Activated CD4-positive, alpha-beta T cell treated with anti-CD3 and anti-CD28 coated beads, Interleukin-2, Interleukin-6, amounts not matched to agents 100 ng/mL and 50 ng/mL, durations not matched to agents 16 hours and 8 hours (primary cell): ENCODE measurements at regions not wholly inside any gene's neighbourhood (a gene's known extent, or its start where the extent isn't known, plus 50 kb on each side); places are given as distances from the start of the nearest gene placed in this dataset.

ENCODE experiments used
- DNase-seq: peaks from one replicate; pipeline ENCODE4 v3.0.0-alpha.2; 2020

DNA sequence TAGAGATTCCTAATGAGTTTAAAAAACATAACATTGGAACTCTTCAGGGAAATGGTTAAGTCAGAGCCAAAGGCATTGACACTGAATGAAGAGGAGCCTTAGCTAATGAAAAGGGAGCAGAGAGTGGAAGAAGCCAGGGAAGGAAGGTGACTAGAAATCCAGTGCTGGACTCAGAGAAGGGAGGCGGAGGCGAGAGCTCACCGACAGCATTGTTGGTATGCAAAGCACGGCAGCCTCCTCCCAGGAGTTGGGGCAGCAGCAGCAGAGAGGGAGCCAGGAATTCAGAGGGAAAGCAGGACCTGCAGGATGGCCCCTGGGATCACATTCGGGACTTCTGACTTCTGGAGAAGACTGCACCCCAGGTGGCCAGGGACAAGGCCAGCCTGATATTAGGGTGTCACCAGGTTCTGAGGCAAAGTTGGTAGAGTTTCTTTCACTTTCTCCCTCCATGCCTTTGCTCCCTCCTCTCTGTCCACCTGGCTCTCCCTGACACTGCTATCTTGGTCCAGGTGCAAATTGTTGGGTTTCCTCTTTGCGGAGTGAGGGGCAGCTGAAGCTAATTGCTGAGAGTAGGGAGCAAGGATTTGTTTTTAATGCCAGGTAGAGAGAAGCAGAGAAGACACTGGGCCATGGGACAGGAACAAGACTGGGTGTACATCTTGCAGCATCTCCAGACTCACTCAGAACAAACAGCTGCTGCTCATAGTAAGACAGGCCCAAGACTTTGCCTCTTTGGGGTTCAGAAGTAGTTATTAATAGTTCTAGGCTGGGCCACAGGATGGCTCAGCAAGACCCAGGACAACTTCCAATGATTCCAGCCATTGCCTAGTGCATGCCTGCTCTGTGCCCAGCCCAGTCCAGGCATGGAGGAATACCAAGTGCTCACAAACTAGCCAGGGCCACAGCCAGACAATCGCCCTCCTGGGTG lies 157.9 kb downstream of the TLE3 start:
- DNase-seq: no peak

DNA sequence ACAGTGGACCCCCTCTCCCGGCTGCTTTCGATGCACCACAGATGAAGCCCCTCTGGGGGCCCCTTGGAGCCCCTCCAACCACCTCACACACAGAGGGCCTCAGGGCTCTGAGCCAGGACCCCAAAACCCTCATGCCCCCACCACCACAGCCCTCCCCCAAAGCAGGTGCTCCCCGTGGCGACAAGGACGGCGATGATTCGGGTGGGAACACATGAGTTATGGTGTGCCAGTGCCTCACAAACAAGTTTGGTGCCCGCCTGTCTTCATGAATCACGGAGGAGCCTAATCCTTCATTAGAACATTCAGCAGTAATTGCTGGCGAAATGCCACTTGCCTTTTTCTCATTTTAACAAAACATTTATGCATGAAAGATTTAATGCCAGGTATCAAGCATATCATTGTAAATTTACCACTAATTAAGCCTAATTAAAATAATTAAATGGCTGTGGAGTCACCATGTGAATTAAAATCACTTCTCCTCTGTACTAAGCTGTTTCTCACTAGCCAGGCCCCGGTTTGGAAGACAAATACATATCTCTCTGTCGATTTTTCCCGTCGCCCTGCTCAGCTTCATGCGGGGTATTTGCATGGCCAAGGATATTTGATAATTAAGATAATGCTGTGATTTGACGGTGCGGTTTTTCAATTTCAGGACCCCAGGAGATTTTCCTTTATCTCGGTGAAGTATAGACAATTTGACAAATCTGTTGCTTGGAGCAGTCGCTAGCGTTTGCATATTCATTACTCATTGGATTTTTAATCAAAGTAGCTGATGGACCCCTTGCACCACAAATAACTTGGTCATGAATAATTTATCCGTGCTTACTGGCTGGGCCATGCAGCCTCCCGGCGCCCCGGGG lies 157.0 kb downstream of the TLE3 start:
- no peak for DNase-seq

DNA sequence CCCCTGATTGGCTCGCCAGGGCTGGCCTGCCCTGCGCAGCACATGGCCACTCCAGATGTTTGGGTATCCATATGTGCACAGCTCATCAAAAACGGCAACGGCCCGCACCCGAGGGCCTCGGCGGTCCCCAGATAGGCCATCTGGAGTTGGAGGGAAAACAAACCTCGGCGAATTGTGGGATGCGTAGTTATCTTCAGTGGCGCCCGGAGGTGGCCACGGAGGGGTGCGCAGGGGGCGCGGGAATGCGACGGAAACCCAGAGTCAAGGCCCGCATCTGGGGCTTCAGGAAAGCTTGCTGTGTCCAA lies 156.5 kb downstream of the TLE3 start:
- no peak for DNase-seq

DNA sequence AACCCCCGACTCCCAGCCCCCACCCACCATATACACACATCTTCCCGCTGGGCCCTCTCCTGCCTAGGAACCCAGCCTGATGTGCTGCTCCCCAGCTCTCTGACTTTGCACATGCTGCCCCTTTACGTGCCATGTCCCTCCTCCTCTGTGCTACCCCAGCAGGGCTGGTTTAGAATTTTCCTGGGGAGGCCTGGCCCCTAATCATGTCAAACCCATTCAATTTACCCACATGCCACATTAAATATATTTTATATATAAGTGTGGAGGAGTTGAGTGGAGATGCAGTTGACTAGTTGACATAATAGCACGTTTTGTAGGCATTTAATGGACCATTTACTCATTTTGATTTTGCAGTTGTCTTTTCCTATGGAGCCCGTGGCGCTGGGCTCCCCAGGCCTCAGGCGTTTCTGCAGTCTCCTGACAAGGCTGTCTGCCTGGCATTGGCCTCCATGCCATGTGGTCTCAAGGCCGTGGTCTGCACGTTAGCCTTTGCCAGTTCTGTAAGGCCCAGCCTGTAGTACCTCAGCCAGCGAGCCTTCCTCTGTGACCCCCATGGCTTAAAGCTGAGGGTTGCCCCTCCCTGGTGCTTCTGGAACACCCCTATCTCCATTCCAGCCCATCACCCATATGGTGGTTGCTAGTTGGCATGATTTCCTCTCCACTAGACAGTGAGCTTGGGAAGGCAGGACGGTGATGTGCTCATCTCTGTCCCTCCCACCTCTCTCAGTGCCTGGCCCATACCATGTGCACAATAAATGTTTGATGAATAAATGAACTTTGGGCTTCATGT lies 155.8 kb downstream of the TLE3 start:
- DNase-seq: no peak

DNA sequence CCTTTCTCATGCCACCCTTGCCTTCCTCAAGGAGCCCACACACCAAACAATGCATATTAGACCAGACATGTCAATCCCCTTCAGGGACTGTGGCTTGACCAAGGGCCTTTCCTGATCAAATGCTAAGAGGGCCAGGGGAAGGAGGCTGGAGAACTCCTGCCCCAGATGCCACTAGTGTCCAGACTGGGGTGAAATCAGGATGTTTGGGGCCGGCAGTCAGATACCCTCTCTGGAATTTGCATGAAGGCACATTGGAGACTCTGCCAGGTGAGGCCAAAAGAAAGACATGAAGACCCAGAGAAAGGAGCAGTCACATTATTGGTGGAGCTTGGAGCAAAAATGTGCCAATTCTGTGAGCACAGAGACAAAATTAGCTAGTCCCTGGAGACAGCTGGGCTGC lies 154.1 kb downstream of the TLE3 start:
- no peak for DNase-seq

DNA sequence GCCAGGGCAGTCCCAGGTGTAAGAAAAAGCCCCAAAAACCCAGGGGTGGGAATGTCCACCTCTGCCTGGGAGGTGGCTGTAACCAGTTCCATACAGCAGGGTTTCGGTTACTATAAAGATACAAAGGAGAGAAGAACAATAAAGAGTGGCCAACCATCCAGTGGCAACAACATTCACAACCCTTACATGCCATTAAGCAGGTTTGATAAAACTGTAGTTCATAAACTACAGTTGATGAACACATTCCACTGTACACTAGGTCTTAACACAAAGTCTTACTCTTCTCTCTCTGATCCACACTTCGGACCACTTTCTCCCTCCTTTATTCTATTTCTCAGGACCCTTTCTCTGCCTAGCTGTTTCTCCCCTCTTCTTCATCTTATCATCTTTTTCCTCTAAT lies 152.0 kb downstream of the TLE3 start:
- no peak for DNase-seq

DNA sequence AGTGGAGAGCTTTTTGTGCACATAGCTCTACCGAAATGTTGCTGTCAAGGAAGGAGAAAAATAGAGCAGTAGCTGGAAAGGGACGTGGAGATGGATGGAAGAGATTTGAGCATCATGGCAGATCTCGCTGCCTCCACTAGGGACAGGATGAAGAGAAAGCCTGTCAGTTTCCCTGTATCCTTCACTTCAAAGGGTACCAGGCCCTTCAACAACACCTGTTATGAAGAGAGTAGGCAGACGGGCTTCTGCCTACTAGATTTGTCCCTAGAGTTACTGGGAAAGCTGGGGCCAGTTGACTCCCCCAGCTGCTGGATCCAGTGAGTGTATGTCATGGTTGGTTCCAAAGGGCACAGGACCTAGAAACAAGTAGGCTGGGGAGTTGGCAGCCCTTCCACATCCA lies 150.8 kb downstream of the TLE3 start:
- DNase-seq: no peak

DNA sequence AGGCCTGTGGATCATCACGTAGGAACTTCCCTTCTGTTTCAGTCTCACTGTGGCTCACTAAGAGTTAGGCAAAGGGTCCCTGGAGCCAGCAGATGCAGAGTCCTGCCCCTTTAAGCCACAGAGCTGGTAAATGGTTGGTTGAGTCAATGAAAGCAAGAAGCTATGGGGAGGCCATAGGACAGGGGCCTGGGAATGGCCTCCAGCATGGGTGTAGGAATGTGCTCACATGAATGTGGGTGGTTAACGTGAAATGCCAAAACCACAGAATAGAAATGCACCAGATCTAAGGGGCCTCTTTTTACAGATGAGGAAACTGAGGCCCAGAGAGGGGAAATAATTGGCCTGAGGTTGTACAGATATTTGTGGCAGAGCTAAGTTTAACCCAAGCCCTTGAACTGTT lies 150.3 kb downstream of the TLE3 start:
- DNase-seq: no peak

DNA sequence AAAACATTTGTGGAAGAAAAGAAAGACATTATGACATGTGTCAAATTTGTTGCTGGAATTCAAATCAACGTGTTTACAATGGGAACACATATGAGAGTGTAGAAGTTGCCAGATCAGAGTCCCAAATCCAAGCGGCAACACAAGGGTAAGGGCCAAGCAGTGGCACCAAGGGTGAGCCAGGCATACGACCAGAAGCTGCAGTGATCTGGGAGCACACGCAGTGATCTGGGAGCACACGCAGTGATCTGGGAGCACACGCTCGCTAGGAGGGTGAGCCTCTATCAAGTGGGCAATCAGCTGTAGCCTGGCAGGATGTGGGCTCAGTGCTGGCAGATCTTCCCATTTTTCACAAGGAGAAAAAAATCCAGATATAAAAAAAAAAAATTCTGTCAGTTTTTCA lies 148.2 kb downstream of the TLE3 start:
- DNase-seq: no peak

DNA sequence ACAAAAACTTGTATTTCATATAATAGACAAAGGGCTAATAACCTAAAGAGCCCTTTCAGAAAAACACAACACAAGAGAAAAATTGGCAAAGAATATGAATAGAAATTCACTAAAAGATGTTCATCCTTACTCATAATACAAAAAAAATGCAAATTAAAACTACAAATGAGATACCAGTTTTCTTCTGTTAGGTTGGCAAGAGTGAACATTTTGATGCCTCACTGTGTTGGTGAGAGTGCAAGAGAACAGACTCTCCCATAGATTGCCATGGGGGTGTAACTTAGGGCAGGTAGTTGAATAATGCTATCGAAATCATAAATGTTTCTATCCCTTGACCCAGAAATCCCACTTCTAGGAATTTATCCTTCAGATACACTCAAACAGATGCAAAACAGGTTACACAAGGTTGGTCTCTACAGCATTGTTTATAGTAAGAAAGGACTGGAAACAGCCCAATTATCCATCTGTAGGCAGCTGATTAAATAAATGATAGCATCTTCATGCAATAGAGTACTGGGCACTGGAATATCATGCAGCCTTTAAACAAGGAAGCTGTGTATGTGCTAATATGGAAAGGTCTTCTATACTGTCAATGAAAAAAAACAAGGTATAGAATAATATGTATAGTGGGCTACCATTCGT lies 146.3 kb downstream of the TLE3 start:
- DNase-seq: no peak

DNA sequence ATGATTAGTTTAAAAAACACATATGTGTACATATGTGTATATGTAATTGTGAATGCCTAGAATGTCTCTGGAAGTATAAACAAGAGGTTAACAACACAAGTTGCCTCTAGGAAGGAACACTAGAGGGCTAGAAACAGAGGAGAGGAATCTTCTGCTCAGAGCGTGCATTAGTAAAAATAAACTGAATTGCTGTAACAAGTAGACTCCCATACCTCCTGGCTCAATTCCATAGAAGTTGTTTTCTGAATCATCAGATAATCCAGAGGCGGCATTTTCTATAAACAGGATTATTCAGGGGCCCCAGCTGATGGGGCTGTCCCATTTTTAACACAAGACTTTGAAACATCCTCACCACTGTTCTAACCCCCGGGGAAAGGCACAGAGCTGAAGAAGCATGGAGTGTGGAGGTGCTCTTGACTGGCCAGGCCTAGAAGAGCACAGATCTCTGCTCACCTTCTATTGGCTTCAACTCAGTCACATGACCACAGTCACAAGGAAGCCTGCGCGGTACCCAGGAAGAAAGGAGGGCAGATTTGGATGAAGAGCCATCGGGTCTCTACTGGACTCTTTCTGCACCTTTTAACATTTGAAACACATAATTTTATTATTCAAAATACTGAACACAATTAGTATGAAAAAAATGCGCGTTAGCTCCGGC lies 145.7 kb downstream of the TLE3 start:
- DNase-seq: no peak

DNA sequence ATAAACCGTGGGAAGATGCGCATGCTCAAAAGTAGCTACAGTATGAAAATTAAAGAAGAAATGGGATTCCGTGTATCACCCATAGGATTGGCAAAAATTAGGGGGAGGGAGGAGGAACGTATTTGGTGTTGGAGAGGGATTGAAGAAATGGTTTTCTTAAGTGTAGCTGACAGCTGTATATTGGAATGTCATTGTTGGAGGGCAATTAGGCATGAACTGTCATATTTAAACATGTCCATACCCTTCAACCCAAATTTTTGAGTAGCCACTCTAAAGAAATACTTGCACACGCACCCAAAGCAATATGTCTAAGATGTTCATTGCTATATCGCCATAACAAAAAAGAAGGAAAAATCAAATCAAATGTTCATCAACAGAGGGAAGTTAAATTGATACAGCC lies 144.7 kb downstream of the TLE3 start:
- DNase-seq: no peak

DNA sequence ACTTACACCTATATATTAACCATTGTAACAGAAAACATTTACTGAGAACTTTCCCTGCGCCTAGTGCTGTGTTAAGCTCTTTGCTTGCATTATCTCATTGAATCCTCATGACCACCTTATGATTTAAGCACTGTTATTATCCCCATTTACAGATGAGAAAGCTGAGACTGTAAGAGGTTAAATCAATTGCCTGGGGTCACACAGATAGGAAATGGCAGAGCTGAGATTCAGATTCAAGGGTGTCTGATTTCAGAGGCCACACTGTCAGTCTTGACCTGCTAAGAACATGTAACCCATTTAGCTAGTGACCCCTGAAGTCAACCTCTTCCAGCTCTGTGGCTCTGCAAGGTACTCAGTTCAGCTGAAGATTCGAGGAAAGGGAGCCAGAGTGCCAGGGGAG lies 143.9 kb downstream of the TLE3 start:
- no peak for DNase-seq

DNA sequence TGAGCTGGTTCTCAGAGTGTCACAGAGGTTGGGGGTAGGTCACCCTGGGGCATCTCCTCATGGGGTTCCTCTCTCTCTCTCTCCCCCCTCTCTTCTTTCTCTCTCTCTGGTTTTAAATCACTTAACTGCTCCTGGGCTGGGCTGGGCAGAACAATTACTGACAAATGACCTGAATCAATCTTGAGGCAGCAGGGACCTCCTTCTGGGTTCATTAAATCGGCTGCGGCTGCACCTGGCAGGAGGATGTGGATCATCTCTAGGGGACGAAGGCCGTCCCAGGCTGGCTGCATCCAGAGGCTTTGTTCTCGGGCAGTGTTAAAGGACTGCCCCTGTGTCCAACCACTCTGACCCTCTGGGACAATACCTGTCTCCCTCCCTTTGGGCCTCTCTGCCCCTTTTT lies 143.1 kb downstream of the TLE3 start:
- DNase-seq: no peak

DNA sequence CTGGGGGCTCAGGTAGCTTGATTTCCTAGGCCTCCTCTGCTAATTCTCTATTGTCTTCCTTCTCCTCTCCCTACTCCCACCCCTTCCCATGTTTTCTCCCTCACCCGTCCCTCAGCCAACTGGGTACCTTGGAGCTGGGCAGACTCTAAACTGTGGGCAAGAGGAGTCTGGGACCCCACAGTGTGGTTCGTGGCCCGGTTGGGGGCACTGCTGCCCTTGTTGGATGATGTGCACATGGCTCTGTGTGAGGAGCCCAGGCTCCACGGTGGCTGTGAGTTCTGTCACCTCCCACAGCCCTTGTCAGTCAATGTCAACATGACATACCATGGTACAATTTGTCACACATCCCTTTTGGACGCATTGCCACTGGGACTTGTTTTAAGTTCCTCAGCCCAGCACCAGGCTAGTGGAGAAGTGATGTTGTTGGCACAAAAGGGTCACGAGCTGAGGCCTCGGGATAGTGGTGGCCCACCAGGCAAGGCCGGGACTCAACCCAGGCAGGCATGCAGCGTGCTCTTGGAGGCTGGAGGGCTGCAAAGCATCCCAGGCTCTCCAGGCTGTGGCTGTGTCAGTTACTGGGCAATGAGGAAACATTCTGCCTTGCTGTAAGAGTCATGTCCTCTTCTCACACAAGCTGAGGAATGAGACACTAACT lies 142.3 kb downstream of the TLE3 start:
- no peak for DNase-seq

DNA sequence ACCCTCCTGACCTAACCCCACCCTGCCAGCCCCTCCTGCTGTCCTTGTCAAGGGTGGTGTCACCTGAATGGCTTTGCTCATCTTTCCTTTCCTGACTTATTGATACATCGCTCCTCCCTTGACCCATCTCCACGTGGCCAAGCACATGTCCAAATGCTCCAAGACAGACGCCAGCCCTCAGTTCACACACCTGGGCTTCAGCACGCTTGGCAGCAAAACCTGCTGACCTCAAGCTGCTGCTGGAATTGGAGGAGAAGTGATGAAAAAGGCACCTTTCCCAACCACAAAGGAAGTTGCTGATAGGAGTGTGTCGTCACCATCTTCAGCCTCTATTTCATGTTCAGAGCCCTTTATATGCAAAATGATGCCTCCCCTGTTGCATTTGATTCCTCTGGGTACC lies 141.3 kb downstream of the TLE3 start:
- DNase-seq: no peak

DNA sequence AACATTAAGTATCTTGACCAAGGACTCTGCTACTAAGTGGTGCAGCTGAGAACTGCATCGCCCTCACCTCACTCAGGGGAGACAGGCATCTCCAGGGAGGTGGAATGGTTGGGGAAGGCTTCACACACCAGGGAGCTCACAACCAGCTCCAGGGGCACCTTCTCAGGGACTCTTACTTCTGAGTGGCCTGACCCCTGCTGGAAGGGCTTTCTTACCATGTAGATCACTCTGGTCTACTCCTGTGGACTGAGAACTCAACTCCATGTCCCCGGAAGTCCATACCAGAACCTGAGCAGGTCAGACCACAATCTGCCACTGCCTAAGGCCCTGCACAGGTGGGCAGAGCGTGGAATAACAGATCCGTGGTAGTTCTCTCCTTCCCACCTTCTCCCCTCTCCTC lies 140.5 kb downstream of the TLE3 start:
- DNase-seq: no peak

DNA sequence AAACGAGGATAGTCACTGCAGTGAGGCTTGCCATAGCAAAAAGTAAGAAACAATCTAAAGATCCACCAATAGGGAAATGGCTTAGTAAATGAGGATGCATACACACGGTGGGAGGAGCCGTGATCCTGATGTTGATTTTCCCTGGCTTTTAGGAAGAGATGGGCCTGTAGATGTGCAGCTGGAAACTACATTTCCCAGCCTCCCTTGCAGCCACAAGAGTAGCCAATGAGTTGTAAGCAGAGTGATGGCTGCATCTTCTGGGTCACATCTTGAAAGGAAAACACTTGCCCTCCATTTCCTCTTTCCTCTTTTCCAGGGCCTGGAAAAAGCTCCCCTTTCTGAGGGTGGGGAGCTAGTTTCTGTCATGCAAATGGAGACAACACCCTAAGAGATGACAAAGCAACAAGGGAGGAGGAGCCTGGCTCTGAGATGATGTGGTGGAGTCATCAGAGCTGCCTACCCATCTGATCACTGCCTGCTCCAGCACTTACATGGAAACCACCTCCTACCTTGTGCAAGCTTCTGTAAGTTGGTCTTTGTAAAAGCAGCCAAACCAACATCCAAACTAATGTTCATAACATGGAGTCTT lies 139.1 kb downstream of the TLE3 start:
- DNase-seq: no peak

DNA sequence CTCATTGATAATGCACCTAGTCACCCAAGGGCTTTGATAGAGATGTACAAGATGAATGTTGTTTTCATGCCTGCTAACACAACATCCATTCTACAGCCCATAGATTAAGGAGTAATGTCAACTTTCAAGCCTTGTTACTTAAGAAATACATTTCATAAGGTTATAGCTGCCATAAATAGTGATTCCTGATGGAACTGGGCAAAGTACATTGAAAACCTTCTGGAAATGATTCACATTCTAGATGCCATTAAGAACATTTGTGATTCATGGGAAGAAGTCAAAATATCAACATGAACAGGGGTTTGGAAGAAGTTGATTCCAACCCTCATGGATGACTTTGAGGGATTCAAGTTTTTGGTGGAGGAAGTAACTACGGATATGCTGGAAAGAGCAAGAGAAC lies 135.2 kb downstream of the TLE3 start:
- no peak for DNase-seq

DNA sequence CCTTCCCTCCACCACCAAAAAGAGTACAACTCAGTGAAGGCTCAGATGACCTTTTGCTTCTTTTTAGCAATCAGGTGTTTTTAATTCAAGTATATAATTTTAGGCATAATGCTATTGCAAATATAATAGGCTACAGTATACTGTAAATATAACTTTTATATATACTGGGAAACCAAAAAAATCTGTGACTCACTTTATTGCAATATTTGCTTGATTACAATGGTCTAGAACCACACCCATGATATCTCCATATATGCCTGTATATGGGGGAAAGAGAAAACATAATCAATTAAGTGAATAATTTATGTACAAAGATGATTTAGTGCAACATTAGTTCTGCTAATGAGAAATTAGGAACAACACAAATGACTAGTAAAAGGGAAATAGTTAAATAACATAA lies 134.3 kb downstream of the TLE3 start:
- no peak for DNase-seq

DNA sequence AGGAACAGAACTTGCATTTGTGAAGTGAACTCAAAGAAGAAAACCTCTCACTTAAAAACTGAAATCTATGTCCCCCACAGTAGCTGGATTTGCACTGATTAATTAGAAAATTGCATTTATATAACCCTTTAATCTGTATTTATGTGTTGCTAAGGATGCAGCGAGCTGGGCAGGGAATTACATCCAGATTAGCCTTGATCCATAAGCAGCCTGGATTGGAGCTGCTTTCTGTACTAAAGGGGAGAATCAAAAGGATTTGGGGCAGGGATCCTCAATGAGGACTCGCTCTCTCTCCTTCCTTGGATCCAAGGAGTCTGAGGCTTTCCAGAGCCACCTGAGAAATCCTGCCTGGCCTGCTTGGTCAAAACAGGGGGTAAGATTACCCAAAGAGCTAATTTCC lies 125.9 kb downstream of the TLE3 start:
- no peak for DNase-seq

DNA sequence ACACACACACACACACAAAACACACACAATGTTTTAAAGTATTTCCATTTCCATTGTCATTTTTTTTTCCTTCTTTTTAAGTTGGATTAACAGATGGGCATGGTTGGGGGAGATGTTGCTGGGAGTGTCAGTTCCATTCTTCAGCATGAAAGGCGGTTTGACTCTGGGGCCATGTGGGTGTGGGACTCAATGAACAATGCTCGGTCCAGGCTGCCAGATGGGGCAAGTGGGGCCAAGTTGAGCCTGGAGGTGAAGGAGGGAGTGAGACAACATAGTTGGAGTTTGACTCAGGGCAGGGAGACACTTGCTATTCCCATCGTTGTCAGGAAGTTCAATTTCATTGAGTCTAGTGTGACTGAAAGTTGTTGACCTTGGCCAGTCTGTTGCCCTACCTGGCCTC lies 125.3 kb downstream of the TLE3 start:
- DNase-seq: no peak
